SKM-1 treated with dmso at 0.1 percent for 144 hours (cell line): ENCODE measurements at regions not wholly inside any gene's neighbourhood (a gene's known extent, or its start where the extent isn't known, plus 50 kb on each side); places are given as distances from the start of the nearest gene placed in this dataset.
"Not testable (repeated sequence)": the region's sequence is repeated elsewhere in the genome, so short reads cannot be mapped to it uniquely, and the experiment has no call there.

Source experiments
- DNase-seq: peaks from one replicate; lab custom pipeline; 2025; ENCODE audit not compliant: unreplicated experiment; lab: John Stamatoyannopoulos, UW

GRCh38 chr9:102403514-102403913, 591.6 kb upstream of the CYLC2 start:
- DNase-seq = no peak

DNA sequence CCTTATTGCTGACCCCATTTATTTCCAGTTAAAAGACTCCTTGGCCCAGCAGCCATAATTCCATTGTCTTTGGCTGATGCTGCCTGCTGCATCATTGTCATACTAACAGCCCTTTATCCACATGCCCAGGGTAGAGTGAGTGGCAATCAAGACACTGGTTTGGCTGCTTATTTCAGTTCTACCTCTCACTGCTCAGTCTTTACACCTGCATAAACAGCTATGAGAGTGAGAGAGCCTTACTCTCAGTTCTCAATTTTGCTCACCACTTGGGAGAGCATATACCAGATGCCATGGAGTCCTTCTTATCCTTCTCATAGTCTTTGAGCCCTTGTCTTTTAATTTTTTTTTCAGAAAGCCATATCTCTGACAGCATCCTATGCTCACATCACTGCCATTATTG, 596.9 kb upstream of the CYLC2 start:
- DNase-seq = no peak

GRCh38 chr9:102385620-102386019, 609.5 kb upstream of the CYLC2 start:
- DNase-seq = not testable (repeated sequence)

- no peak for DNase-seq
Measured at GRCh38 chr9:102362470-102363132, 624.2 kb upstream of the GRIN3A start.

DNA sequence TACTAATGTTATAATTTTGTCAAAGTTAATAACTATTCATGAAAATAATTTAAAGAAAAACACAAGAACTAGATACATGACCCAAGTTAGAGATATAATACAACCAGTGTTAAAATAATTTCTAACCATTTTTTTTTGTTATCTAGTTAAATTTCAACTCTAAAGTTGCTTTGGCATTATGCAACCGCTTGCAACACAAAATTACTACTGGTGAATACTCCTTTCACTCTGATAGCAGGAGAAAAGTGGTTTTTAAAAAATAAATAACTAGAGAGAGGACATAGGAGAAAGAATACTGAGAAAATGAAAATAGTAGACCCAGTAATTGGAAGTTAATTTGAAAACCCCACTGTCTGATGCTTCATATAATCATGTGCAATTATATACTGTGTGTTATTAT, 622.4 kb upstream of the GRIN3A start:
- no peak for DNase-seq

DNA sequence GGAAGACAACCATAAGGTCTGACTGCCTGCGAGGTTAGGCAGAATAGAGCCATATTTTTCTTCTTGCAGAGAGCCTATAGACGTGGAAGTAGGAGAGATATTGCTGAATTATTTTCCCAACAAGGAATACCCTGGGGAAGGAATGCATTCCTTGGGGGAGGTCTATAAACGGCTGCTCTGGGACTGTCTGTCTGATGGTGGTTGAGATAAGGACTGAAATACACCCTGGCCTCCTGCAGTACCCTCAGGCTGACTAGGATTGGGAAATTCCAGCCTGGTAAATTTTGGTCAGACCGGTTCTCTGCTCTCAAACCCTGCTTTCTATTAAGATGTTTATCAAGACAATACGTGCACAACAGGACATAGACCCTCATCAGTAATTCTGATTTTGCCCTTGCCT, 617.5 kb upstream of the GRIN3A start:
- DNase-seq = no peak

DNA sequence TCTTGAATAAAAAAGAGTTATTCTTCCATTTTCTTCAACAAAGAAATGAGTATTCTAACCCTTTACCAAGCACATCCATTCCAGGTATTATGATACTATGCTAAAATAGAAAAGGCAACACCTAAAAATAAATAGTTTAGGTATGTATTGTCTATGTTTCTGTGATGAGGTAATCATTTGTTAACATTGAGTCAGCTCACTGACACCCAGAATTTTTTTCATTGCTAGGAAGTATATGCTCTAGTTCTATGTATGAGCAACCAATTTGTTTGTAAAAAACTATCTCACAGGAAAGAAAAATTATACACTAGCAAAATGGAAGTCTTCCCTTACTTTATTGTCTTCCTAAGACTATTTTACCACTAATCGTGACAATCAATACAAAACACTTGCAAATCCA, 615.6 kb upstream of the GRIN3A start:
- DNase-seq = no peak

GRCh38 chr9:102337471-102337870, 599.0 kb upstream of the GRIN3A start:
- not testable (repeated sequence) for DNase-seq

DNA sequence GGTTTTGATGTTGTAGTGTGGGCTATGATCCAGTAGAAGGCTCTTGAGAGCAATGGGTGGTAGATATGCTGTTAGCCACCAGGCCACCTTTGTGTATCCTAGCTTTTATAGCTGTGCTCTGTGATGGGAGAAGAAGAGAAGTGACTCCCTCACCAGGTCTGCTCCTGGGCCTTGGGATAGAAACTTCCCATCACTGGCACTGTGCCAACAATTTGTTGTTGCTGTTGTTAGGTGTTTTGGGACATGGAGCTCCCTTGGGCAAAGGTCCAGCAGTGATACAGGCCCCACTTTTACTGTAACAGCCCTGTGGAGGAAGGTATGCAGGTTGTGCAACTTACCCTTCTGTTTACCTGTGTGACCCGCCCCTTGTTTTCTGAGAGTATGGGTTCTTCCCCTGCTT, 570.9 kb upstream of the GRIN3A start:
- DNase-seq = no peak

DNA sequence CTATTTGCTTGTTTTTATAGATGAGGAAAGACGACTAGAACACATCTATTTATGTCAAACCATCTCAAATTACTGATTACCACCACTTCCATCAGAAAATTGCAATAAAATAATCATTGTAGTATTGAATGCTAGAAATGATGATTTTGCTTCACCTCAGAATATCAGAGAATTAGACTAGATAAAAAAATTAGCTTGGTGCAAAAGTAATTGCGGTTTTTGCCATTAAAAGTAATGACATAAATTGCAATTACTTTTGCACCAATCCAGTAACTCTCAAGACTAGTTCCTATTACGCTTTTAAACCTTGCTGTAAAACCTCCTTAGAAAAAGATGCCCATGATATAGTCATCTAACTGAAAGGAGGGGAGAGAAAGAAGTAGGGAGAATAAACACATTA, 556.7 kb upstream of the GRIN3A start:
- DNase-seq = no peak

- DNase-seq = no peak
Measured at GRCh38 chr9:102273952-102274351, 535.5 kb upstream of the GRIN3A start.

DNA sequence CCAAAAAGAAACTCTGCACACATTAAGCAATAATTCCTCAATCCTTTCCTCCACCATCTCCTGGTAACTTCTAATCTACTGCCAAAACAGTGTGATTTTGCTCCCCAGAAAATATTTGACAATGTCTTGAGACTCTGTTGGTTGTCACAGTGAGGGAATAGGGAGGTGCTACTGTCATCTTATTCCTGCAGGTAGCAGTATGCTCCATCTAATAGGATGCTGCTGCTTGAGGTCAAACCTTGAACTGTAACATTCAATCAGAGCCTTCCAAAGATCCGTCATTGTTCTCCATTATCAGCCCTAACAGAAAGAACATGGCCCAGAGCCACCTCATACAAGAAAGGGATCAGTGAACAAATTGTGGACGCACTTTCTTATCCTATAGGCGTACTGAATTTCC, 514.7 kb upstream of the GRIN3A start:
- DNase-seq = no peak

GRCh38 chr9:102244916-102245315, 506.5 kb upstream of the GRIN3A start:
- no peak for DNase-seq

GRCh38 chr9:102237520-102237919, 499.1 kb upstream of the GRIN3A start:
- peak; percentile 0 for DNase-seq

- DNase-seq = peak; percentile 17
Measured at GRCh38 chr9:102237094-102237493, 498.6 kb upstream of the GRIN3A start.

- DNase-seq = not testable (repeated sequence)
Measured at GRCh38 chr9:102227416-102227815, 489.0 kb upstream of the GRIN3A start.

- DNase-seq = no peak
Measured at GRCh38 chr9:102225841-102226441, 487.5 kb upstream of the GRIN3A start.

DNA sequence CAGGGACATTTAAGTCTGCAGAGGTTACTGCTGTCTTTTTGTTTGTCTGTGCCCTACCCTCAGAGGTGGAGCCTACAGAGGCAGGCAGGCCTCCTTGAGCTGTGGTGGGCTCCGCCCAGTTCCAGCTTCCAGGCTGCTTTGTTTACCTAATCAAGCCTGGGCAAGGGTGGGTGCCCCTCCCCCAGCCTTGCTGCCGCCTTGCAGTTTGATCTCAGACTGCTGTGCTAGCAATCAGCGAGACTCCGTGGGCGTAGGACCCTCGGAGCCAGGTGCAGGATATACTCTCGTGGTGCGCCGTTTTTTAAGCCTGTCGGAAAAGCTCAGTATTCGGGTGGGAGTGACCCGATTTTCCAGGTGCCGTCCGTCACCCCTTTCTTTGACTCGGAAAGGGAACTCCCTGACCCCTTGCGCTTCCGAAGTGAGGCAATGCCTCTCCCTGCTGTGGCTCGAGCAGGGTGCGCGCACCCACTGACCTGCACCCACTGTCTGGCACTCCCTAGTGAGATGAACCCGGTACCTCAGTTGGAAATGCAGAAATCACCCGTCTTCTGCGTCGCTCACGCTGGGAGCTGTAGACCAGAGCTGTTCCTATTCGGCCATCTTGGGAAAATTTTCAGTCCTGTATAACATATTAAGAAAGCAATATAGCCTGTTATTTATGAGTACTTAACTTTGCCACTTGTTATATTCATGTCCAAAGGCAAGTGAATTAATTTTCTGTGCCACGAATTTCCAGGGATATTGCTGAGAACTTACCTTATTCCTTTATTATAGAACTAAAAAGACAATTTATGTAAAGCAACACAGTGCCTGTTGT, 485.1 kb upstream of the GRIN3A start:
- not testable (repeated sequence) for DNase-seq

DNA sequence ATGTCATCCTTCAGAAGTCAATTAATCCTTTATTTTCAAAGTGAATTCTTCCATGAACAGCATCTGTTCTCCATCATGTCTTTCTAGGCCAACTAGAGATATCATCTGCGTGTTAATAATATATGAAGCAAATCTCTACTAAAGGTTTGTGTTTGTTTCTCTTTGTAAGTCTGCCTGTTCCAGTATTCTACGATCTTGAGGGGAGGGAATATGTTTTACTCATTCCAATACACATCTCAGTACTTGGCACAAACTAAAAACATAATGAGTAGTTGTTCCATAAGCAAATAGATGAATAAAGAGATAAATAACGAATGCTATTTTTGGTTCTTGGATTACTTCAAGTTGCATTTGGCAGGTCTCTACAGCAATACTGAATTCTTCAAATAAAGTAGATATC, 470.7 kb upstream of the GRIN3A start:
- no peak for DNase-seq

DNA sequence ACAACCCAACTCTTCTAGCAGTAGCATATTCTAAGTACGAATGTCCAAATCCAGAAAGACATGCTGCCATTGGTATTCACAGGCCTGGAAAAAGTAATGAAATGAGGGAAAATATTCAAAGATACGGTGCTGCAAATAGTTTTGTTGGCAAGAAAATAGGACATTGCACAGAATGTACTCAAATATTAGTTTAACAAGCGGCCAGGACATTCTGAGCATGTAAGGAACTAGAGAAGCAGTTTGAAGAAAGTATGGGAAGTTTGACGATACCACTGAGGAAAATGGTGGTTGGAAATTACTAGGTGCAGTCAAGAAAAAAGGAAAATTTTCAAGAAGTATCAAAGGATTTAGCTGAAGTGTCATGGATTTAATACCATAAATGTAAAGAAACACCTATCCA, 468.0 kb upstream of the GRIN3A start:
- no peak for DNase-seq

DNA sequence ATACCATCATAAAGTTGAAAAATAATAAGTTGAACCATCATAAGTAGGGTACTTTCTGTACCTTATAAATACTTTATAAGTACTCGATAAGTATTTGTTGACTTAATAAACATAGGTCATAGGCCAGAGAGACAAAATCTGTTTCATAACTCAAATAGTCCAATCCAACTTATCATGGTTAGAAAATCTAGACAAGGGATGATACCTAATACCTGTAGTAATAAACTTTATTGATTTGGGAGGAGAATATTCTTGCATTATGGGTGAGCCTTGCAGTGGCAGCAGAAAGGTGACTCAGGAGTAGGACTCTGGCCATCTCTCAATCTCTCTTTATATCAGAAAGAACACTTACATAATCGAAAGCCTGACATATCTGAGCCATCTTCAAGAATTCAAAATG, 466.8 kb upstream of the GRIN3A start:
- no peak for DNase-seq

DNA sequence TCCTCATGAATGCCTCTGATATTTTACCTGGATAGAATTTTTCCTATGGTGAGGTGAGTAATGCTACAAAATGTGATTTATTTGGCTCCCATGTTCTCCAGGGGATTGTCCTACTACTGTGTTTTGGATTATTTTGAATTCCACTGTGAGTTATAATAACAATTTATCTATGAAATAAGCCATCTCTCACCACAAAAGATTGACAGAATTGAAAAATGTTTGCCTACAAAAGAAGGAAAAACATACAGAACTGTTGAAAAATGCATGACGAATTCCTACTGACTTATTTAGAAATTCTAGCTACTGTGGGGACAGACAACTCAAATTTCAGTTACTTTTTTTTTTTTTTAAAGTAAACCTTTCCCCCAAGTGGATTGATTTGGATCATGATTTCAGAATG, 463.7 kb upstream of the GRIN3A start:
- DNase-seq = no peak
